ENCODE measurements at regions not wholly inside any gene's neighbourhood (a gene's known extent, or its start where the extent isn't known, plus 50 kb on each side); places are given as distances from the start of the nearest gene placed in this dataset.
A peak's percentile ranks its signal among the peaks of the same experiment; 100 is the strongest.

- peak overlapping the region in 1 of 2 experiments; percentile 24; a peak in 1 of 4 replicates for H3K4me3 ChIP-seq (replicated peaks in 1 of 2; ENCODE audit: low read depth in 1 of 2, low read length in 2 of 2)
- no TSS peak for BruUV-seq (replicated peaks)
- intact Hi-C loops (cut with micrococcal nuclease), result no loop called here
- no peaks in the 10 kb centered on the region for H4K20me1 ChIP-seq (ENCODE audit: insufficient read depth)
- no peaks in the 10 kb centered on the region; the same call in 1 of the 2 replicates for H3K79me2 ChIP-seq (ENCODE audit: insufficient read depth, low read length)
- DNase-seq (ENCODE audit: low read depth, low spot score) (peak; percentile 16), ATAC-seq (peak; percentile 76)
- CTCF ChIA-PET, result interaction anchor here (1.1 to 1.3 kb wide), 2 partner anchors 9 to 28 kb away, joined by 3 read pairs; no protein-coding TSS in a partner anchor
- POLR2A ChIA-PET, result interaction anchor here (0.8 kb wide), 1 partner anchor 24 kb away, joined by 3 read pairs; no protein-coding TSS in a partner anchor
- H3K9me2 ChIP-seq (ENCODE audit: insufficient read depth), result no peaks in the 10 kb centered on the region
- peak overlapping the region; percentile 53 for H3K4me2 ChIP-seq (ENCODE audit: low read length)
- no peaks in the 10 kb centered on the region for H3K27me3 ChIP-seq (ENCODE audit: insufficient read depth, low read length)
- H2AFZ ChIP-seq (ENCODE audit: low read depth, low read length, poor library complexity, severe bottlenecking), result no peak overlapping the region
- no peak overlapping the region for H3K27ac ChIP-seq (ENCODE audit: low read depth, low read length)
- 0 out of 4 replicates have a peak, but pooled peaks cover 0 to 3% of the 10 kb centered on the region in 2 experiments for H3K36me3 ChIP-seq (ENCODE audit: control insufficient read depth in 1 of 2, insufficient read depth in 2 of 2, low read length in 2 of 2)
- no peak overlapping the region for H3K9ac ChIP-seq (ENCODE audit: low read length)
- TF ChIP-seq JUND (IDR thresholded peaks at IDR 0.05) (peak; percentile 46; the same call in 1 of the 2 replicates), SRF (IDR thresholded peaks at IDR 0.05; ENCODE audit: low read depth) (no peak), EGR1 (IDR thresholded peaks at IDR 0.05; ENCODE audit: low read depth) (peak; percentile 90), REST (IDR thresholded peaks at IDR 0.05; ENCODE audit: low read depth) (no peak), SP1 (IDR thresholded peaks at IDR 0.05; ENCODE audit: low read depth) (0 out of 2 replicates have a peak, but pooled peaks have one; percentile 18), FOSL1 (IDR thresholded peaks at IDR 0.05; ENCODE audit: low read depth) (peak; percentile 60), CBX3 (IDR thresholded peaks at IDR 0.05; ENCODE audit: low read depth) (0 out of 2 replicates have a peak, but pooled peaks have one; percentile 11)
- RAD21 ChIA-PET (ENCODE audit: low non-redundant PET in 1 of 2, low total read pairs in 2 of 2, uncharacterized antibody in 2 of 2, unreplicated experiment in 2 of 2), result no interaction called here
- H3K9me3 ChIP-seq (ENCODE audit: control insufficient read depth in 1 of 2, insufficient read depth in 1 of 2, low read depth in 1 of 2, low read length in 2 of 2), result no peaks in the 10 kb centered on the region
- H3K4me1 ChIP-seq (ENCODE audit: control insufficient read depth in 1 of 2, insufficient read depth in 2 of 2, low read length in 2 of 2), result peaks cover 10 to 20% of the 10 kb centered on the region in 2 experiments; a peak in 3 of 4 replicates
These were observed 118.6 kb upstream of the CCDC28A start for GRCh38 chr6:138654715-138655634.
